Gastroesophageal sphincter (tissue), 4 donors: ENCODE measurements at regions not wholly inside any gene's neighbourhood (a gene's known extent, or its start where the extent isn't known, plus 50 kb on each side); places are given as distances from the start of the nearest gene placed in this dataset.

Experiments
- ATAC-seq: fragments of 150-250 bp; one replicate; pipeline ENCODE4 v1.9.1; 2016; ENCODE audit warnings: mild to moderate bottlenecking, moderate library complexity
- H3K27ac ChIP-seq, 4 donors: fragments of 200-600 bp; sonication (generic) in 3 of 4; 1 replicate in 3 of 4; 2 replicates in 1 of 4; pipeline ENCODE4 v1.5.1; 2016 to 2019
- H3K27me3 ChIP-seq: fragments of 200-600 bp; sonication (generic); one replicate; pipeline ENCODE4 v1.5.1; 2019
- H3K36me3 ChIP-seq, 2 donors: fragments of 200-600 bp; sonication (generic); one replicate each; pipeline ENCODE4 v1.5.1; 2019; ENCODE audit warnings: control low read depth in 1 of 2
- H3K4me1 ChIP-seq, 3 donors: fragments of 200-600 bp; sonication (generic); 1 replicate in 2 of 3; 2 replicates in 1 of 3; pipeline ENCODE4 v1.5.1; 2016 to 2019; ENCODE audit warnings: control low read depth in 2 of 3
- H3K4me3 ChIP-seq, 2 donors: fragments of 200-600 bp; sonication (generic); one replicate each; pipeline ENCODE4 v1.5.1; 2019; ENCODE audit warnings: mild to moderate bottlenecking in 1 of 2, moderate library complexity in 1 of 2
- H3K9me3 ChIP-seq, 3 donors: fragments of 200-600 bp; sonication (generic); one replicate each; pipeline ENCODE4 v1.5.1; 2017 to 2019; ENCODE audit warnings: control low read depth in 2 of 3
- EP300 ChIP-seq: sonication (generic); formaldehyde crosslinking; IDR thresholded peaks from one replicate; pipeline ENCODE4 v1.6.1; 2017; ENCODE audit warnings: antibody characterized with exemption, mild to moderate bottlenecking
- POLR2A ChIP-seq, 2 donors: fragments of 450-650 bp; IDR thresholded peaks; one replicate each; pipeline ENCODE4 v1.6.1; 2017; ENCODE audit warnings: antibody characterized with exemption in 2 of 2, mild to moderate bottlenecking in 2 of 2, moderate library complexity in 1 of 2
- POLR2AphosphoS5 ChIP-seq: sonication (generic); formaldehyde crosslinking; IDR thresholded peaks from one replicate; pipeline ENCODE4 v1.6.1; 2017; ENCODE audit warnings: antibody characterized with exemption
- WGBS, 2 donors: methylation state at CpG; one replicate each; pipeline ENCODE4 v1.1.5; 2018; ENCODE audit warnings: low coverage in 1 of 2; 5-methylcytosine and 5-hydroxymethylcytosine counted together
- TF ChIP-seq, protein P1 (sequence below), 4 experiments: fragments of 200-600 bp in 2 of 4; fragments of 450-650 bp in 2 of 4; sonication (generic) in 1 of 4; IDR thresholded peaks; one replicate each; pipeline ENCODE4 v1.5.1; 2017 to 2019; ENCODE audit warnings: antibody characterized with exemption in 4 of 4, mild to moderate bottlenecking in 2 of 4, moderate library complexity in 2 of 4

DNA sequence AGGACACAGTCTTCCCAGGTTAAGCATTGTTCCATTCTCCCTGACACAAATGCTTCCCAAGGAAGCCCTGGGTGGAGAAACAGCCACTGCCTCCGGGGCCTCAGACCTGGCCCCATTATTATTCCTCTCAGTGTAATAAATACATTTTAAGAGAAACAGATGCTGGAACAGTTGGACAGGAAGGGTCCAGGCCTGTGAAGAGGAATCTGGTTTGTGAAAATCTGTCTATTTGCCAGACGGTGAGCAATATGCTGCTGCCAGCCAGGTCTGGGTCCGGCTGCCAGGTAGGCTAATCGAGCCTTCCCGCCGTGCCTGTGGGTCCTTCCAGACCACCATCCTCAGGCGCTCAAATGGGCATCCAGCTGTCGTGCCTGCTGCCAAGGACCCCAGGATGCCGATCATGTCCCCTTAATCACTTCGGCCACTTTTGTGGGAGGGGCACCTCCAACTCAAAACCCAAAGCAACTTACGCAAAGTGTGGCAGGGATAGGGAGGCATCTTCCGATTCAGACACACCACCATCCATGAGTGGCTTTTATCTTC, 528.4 kb downstream of the MIAT start:
- Histone ChIP-seq H3K27me3 (no peaks in the 10 kb centered on the region), H3K9me3 (no peaks in the 10 kb centered on the region), H3K36me3 (no peaks in the 10 kb centered on the region), H3K27ac (no peak overlapping the region), H3K4me1 (no peaks in the 10 kb centered on the region), H3K4me3 (no peak overlapping the region)
- no peak for ATAC-seq
- no peak for TF ChIP-seq POLR2AphosphoS5
- TF ChIP-seq, protein P1, sequence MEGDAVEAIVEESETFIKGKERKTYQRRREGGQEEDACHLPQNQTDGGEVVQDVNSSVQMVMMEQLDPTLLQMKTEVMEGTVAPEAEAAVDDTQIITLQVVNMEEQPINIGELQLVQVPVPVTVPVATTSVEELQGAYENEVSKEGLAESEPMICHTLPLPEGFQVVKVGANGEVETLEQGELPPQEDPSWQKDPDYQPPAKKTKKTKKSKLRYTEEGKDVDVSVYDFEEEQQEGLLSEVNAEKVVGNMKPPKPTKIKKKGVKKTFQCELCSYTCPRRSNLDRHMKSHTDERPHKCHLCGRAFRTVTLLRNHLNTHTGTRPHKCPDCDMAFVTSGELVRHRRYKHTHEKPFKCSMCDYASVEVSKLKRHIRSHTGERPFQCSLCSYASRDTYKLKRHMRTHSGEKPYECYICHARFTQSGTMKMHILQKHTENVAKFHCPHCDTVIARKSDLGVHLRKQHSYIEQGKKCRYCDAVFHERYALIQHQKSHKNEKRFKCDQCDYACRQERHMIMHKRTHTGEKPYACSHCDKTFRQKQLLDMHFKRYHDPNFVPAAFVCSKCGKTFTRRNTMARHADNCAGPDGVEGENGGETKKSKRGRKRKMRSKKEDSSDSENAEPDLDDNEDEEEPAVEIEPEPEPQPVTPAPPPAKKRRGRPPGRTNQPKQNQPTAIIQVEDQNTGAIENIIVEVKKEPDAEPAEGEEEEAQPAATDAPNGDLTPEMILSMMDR (IDR thresholded peaks at IDR 0.05), result no peak
- no peak for TF ChIP-seq POLR2A (IDR thresholded peaks at IDR 0.05)
- no peak for TF ChIP-seq EP300
- 83 to 92% methylated on average over 6 to 10 of the region's 12 CpGs for WGBS, 2 donors

DNA sequence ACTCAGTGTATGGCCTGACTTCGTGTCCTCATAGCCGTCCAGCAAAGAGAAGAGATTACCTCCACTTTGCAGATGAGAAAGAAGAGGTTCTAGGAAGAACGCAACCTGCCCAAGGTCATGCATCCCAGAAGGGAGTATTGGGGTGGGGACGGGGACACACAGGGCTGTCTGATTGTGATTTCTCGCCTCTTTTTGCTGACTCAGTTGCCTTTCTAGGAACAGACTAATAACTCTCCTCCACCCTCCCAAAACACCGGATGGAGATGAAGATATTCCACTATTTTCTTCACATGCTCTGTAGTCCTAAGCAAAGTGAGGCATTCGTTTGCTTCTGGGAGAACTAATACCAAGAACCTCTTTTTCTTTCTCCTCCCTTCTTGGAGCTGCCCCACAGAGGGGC, 529.3 kb downstream of the MIAT start:
- Histone ChIP-seq H3K27ac (no peak overlapping the region), H3K9me3 (no peaks in the 10 kb centered on the region), H3K4me1 (no peaks in the 10 kb centered on the region), H3K27me3 (no peaks in the 10 kb centered on the region), H3K36me3 (no peaks in the 10 kb centered on the region), H3K4me3 (no peak overlapping the region)
- TF ChIP-seq POLR2A (IDR thresholded peaks at IDR 0.05) (no peak), EP300 (no peak), POLR2AphosphoS5 (no peak)
- TF ChIP-seq, protein P1 (IDR thresholded peaks at IDR 0.05), result no peak
- 65% methylated on average over 5 of the region's 7 CpGs for WGBS, 2 donors
- ATAC-seq, result no peak

DNA sequence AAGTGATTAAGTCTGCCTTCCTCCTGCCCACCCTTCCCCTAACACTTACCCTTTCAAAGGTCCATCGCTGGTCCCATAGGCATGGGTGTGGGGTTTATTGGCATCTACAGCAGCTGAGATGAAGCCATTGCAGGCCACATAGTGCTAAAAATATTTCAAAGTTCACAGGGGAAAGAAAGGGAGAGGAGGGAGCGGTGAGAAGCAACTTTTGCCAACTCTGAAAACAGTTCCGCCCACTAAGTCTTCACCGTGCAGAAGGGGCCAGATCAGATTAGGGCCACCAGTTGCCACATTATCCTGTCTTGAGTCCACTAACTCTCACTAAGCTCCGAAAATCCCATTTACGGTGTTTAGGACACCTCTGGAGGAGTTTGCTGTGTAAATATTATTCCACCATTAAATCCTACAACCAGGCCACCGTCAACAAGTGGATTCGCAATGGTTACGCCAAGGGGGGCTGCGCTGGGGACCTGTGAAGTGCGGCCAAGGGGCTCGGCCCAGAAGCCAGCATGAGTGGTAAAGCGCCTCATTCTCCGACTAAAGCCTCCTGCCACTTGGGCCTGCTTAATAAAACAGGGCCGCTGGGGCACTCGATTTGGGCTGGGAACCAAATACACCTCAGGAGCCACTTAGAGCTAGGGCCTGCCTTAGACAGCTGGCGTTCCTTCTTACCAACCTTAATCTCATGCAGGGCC, 534.9 kb downstream of the MIAT start:
- 55 to 88% methylated on average over 1 to 8 of the region's 17 CpGs for WGBS, 2 donors
- no peak for TF ChIP-seq POLR2A (IDR thresholded peaks at IDR 0.05)
- TF ChIP-seq EP300, result no peak
- TF ChIP-seq, protein P1 (IDR thresholded peaks at IDR 0.05), result no peak
- TF ChIP-seq POLR2AphosphoS5, result peak; percentile 52
- H3K36me3 ChIP-seq, result no peaks in the 10 kb centered on the region
- H3K27ac ChIP-seq, result no peak overlapping the region
- peak; percentile 54 for ATAC-seq
- H3K4me1 ChIP-seq, result peaks cover 0 to 36% (median 7%) of the 10 kb centered on the region in 3 donors
- H3K4me3 ChIP-seq, result no peak overlapping the region
- no peaks in the 10 kb centered on the region for H3K27me3 ChIP-seq
- H3K9me3 ChIP-seq, result no peaks in the 10 kb centered on the region

DNA sequence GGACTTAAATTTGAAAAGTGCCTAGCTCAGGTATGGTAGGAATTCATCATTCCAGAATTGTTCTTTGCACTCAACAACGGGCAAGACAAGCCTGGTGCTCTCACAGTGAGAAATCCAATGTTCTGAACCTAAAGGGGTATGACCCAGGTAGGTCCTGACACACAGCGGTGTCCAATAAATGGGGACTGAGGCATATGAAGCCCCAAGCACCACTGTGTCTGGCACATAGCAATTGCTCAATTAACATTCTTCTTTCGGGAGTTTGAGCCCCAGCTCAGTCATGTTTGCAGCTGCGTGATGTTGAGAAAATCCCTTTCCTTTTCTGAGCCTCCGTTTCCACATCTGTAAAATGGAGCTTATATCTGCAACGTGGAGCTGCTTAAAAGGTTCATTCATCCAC, 535.8 kb downstream of the MIAT start:
- Histone ChIP-seq H3K4me3 (no peak overlapping the region), H3K9me3 (no peaks in the 10 kb centered on the region), H3K27ac (no peak overlapping the region), H3K36me3 (no peaks in the 10 kb centered on the region), H3K27me3 (no peaks in the 10 kb centered on the region), H3K4me1 (peaks cover 0 to 36% (median 7%) of the 10 kb centered on the region in 3 donors)
- no peak for TF ChIP-seq POLR2A (IDR thresholded peaks at IDR 0.05)
- TF ChIP-seq, protein P1 (IDR thresholded peaks at IDR 0.05), result no peak
- TF ChIP-seq POLR2AphosphoS5, result no peak
- TF ChIP-seq EP300, result no peak
- WGBS, 2 donors, result 88 to 94% methylated on average over 4 to 5 of the region's 6 CpGs
- no peak for ATAC-seq

DNA sequence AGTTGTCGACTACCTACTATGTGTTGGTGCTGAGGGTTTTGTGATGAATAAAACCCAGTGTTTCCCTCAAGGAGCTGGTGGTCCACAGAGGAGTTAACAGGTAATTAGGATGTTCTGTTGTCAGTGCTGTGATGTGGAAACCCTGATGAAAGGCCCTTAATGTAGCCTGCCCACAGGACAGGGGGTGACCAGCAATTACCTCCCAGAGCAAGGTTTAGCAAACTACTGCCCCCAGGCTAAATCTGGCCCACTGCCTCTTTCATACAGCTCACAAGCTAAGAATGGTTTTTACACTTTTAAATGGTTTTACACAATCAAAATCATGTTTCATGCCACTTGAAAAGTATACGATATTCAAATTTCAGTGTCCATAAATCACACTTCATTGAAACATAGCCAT, 536.2 kb downstream of the MIAT start:
- H3K36me3 ChIP-seq, result no peaks in the 10 kb centered on the region
- H3K4me1 ChIP-seq, result peaks cover 0 to 36% (median 7%) of the 10 kb centered on the region in 3 donors
- no peak overlapping the region for H3K27ac ChIP-seq
- 60 to 88% methylated on average over 1 of the region's 2 CpGs for WGBS, 2 donors
- ATAC-seq, result no peak
- TF ChIP-seq EP300, result no peak
- TF ChIP-seq POLR2AphosphoS5, result no peak
- no peak for TF ChIP-seq POLR2A (IDR thresholded peaks at IDR 0.05)
- TF ChIP-seq, protein P1 (IDR thresholded peaks at IDR 0.05), result no peak
- H3K9me3 ChIP-seq, result no peaks in the 10 kb centered on the region
- H3K4me3 ChIP-seq, result no peak overlapping the region
- no peaks in the 10 kb centered on the region for H3K27me3 ChIP-seq
